Loucy (cell line): ENCODE measurements at regions not wholly inside any gene's neighbourhood (a gene's known extent, or its start where the extent isn't known, plus 50 kb on each side); places are given as distances from the start of the nearest gene placed in this dataset.

ENCODE experiments used
- EZH2phosphoT487 ChIP-seq: fragments of 200-600 bp; IDR thresholded peaks from 2 replicates; pipeline ENCODE4 v1.6.1; 2018; ENCODE audit warnings: antibody characterized with exemption, mild to moderate bottlenecking, moderate library complexity, borderline replicate concordance
- TF ChIP-seq, protein P1 (sequence below): fragments of 200-600 bp; sonication (generic); conservative IDR thresholded peaks from 2 replicates; pipeline ENCODE4 v1.5.1; 2014; ENCODE audit warnings: mild to moderate bottlenecking, antibody characterized with exemption, low read length

DNA sequence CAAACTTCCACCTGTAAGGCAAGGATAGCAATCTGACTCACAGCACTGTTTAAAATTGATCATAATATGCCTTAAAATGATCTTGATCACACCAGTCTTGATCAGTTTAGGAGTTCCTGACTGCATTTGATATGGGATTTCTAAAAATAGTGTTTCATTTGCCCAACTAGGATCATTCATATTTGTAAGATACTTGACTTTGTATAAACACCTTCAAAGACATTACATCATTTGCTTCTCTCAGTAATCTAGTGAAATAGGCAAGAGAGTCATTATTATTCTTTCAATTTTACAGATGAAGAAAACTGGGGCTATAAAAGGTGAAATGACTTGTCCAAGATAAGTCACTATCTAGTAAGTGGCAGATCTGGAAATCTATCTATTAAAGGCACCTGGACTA, 521.1 kb downstream of the GATA3 start:
- TF ChIP-seq, protein P1, sequence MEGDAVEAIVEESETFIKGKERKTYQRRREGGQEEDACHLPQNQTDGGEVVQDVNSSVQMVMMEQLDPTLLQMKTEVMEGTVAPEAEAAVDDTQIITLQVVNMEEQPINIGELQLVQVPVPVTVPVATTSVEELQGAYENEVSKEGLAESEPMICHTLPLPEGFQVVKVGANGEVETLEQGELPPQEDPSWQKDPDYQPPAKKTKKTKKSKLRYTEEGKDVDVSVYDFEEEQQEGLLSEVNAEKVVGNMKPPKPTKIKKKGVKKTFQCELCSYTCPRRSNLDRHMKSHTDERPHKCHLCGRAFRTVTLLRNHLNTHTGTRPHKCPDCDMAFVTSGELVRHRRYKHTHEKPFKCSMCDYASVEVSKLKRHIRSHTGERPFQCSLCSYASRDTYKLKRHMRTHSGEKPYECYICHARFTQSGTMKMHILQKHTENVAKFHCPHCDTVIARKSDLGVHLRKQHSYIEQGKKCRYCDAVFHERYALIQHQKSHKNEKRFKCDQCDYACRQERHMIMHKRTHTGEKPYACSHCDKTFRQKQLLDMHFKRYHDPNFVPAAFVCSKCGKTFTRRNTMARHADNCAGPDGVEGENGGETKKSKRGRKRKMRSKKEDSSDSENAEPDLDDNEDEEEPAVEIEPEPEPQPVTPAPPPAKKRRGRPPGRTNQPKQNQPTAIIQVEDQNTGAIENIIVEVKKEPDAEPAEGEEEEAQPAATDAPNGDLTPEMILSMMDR: no peak
- no peak for TF ChIP-seq EZH2phosphoT487
